ENCODE measurements at regions not wholly inside any gene's neighbourhood (a gene's known extent, or its start where the extent isn't known, plus 50 kb on each side); places are given as distances from the start of the nearest gene placed in this dataset.

GRCh38 chr5:87936667-87937066, 332.0 kb downstream of the TMEM161B start:
- DNase-seq (ENCODE audit: low spot score): no peak
- TF ChIP-seq CTCF (IDR thresholded peaks at IDR 0.05; ENCODE audit: borderline replicate concordance, control extremely low read depth, extremely low read depth, insufficient read depth, missing control alignments): no peak
- in situ Hi-C loops (cut with MboI; ENCODE audit: low sequenced_read_pairs, unreplicated experiment): no loop called here

GRCh38 chr5:87924436-87924835, 344.2 kb downstream of the TMEM161B start:
- no peak for DNase-seq (ENCODE audit: low spot score)
- in situ Hi-C loops (cut with MboI; ENCODE audit: low sequenced_read_pairs, unreplicated experiment): no loop called here
- TF ChIP-seq CTCF (IDR thresholded peaks at IDR 0.05; ENCODE audit: borderline replicate concordance, control extremely low read depth, extremely low read depth, insufficient read depth, missing control alignments): no peak

- TF ChIP-seq CTCF (IDR thresholded peaks at IDR 0.05; ENCODE audit: borderline replicate concordance, control extremely low read depth, extremely low read depth, insufficient read depth, missing control alignments): no peak
- in situ Hi-C loops (cut with MboI; ENCODE audit: low sequenced_read_pairs, unreplicated experiment): no loop called here
- DNase-seq (ENCODE audit: low spot score): no peak
Measured at GRCh38 chr5:87916320-87916719, 352.3 kb downstream of the TMEM161B start.

- TF ChIP-seq CTCF (IDR thresholded peaks at IDR 0.05; ENCODE audit: borderline replicate concordance, control extremely low read depth, extremely low read depth, insufficient read depth, missing control alignments): no peak
- DNase-seq (ENCODE audit: low spot score): no peak
- in situ Hi-C loops (cut with MboI; ENCODE audit: low sequenced_read_pairs, unreplicated experiment): no loop called here
Measured at GRCh38 chr5:87912419-87912818, 356.2 kb downstream of the TMEM161B start.

GRCh38 chr5:87909382-87909781, 359.3 kb downstream of the TMEM161B start:
- no peak for DNase-seq (ENCODE audit: low spot score)
- TF ChIP-seq CTCF (IDR thresholded peaks at IDR 0.05; ENCODE audit: borderline replicate concordance, control extremely low read depth, extremely low read depth, insufficient read depth, missing control alignments): no peak
- in situ Hi-C loops (cut with MboI; ENCODE audit: low sequenced_read_pairs, unreplicated experiment): no loop called here

- in situ Hi-C loops (cut with MboI; ENCODE audit: low sequenced_read_pairs, unreplicated experiment): no loop called here
- TF ChIP-seq CTCF (IDR thresholded peaks at IDR 0.05; ENCODE audit: borderline replicate concordance, control extremely low read depth, extremely low read depth, insufficient read depth, missing control alignments): no peak
Measured at GRCh38 chr5:87906962-87907361, 361.7 kb downstream of the TMEM161B start.

GRCh38 chr5:87900419-87900818, 368.2 kb downstream of the TMEM161B start:
- no peak for DNase-seq (ENCODE audit: low spot score)
- in situ Hi-C loops (cut with MboI; ENCODE audit: low sequenced_read_pairs, unreplicated experiment): no loop called here
- no peak for TF ChIP-seq CTCF (IDR thresholded peaks at IDR 0.05; ENCODE audit: borderline replicate concordance, control extremely low read depth, extremely low read depth, insufficient read depth, missing control alignments)

More at GRCh38 chr5:87906962-87907361, 361.7 kb downstream of the TMEM161B start:
- DNase-seq (ENCODE audit: low spot score): no peak

Data from GM13976 (cell line).